HL-60 (cell line): ENCODE measurements at regions not wholly inside any gene's neighbourhood (a gene's known extent, or its start where the extent isn't known, plus 50 kb on each side); places are given as distances from the start of the nearest gene placed in this dataset.

Experiments used
- CTCF ChIP-seq: IDR thresholded peaks from one replicate; pipeline ENCODE4 v1.5.1; 2011; ENCODE audit warnings: low read length, control low read depth, inconsistent platforms; ENCODE audit not compliant: insufficient read depth
- GABPA ChIP-seq: IDR thresholded peaks from 2 replicates; pipeline ENCODE4 v1.6.1; 2012; ENCODE audit warnings: low read depth
- REST ChIP-seq: IDR thresholded peaks from 2 replicates; pipeline ENCODE4 v1.6.1; 2012; ENCODE audit warnings: low read depth; ENCODE audit not compliant: insufficient replicate concordance

GRCh38 chr16:87178977-87179376 lies 138.2 kb downstream of the C16orf95 start:
- TF ChIP-seq CTCF, result no peak
- no peak for TF ChIP-seq GABPA
- TF ChIP-seq REST, result no peak
